GM12875 (cell line): ENCODE measurements at regions not wholly inside any gene's neighbourhood (a gene's known extent, or its start where the extent isn't known, plus 50 kb on each side); places are given as distances from the start of the nearest gene placed in this dataset.
A peak's percentile ranks its signal among the peaks of the same experiment; 100 is the strongest.

ENCODE experiments used
- H3K4me3 ChIP-seq: one replicate; pipeline ENCODE4 v1.5.1; 2011; ENCODE audit warnings: low read depth, low read length, control low read depth
- CTCF ChIP-seq: IDR thresholded peaks from 2 replicates; pipeline ENCODE4 v1.5.1; 2011; ENCODE audit warnings: low read depth, mild to moderate bottlenecking, control low read depth, inconsistent platforms, low read length, moderate library complexity, borderline replicate concordance; ENCODE audit not compliant: insufficient read depth

GRCh38 chrX:87236830-87237440 is 280.7 kb upstream of the KLHL4 start:
- TF ChIP-seq CTCF = no peak
- H3K4me3 ChIP-seq = no peak overlapping the region

GRCh38 chrX:87265518-87265917 is 252.1 kb upstream of the KLHL4 start:
- H3K4me3 ChIP-seq = no peak overlapping the region
- TF ChIP-seq CTCF = no peak

- TF ChIP-seq CTCF = no peak
- no peak overlapping the region for H3K4me3 ChIP-seq
These were observed 245.1 kb upstream of the KLHL4 start for GRCh38 chrX:87272491-87272890.

- TF ChIP-seq CTCF = peak; percentile 38; the same call in 1 of the 2 replicates
- H3K4me3 ChIP-seq = no peak overlapping the region
These were observed 217.9 kb upstream of the KLHL4 start for GRCh38 chrX:87299563-87300160.

- H3K4me3 ChIP-seq = no peak overlapping the region
- TF ChIP-seq CTCF = no peak
These were observed 206.8 kb upstream of the KLHL4 start for GRCh38 chrX:87310780-87311179.

- no peak overlapping the region for H3K4me3 ChIP-seq
- no peak for TF ChIP-seq CTCF
These were observed 190.3 kb upstream of the KLHL4 start for GRCh38 chrX:87327267-87327666.

- H3K4me3 ChIP-seq = no peak overlapping the region
- no peak for TF ChIP-seq CTCF
These were observed 180.3 kb upstream of the KLHL4 start for GRCh38 chrX:87337267-87337666.
